Esophagus muscularis mucosa (tissue), 3 donors: ENCODE measurements at regions not wholly inside any gene's neighbourhood (a gene's known extent, or its start where the extent isn't known, plus 50 kb on each side); places are given as distances from the start of the nearest gene placed in this dataset.

ENCODE experiments used
- CTCF ChIP-seq, 3 experiments: fragments of 200-600 bp in 2 of 3; fragments of 450-650 bp in 1 of 3; sonication (generic) in 2 of 3; IDR thresholded peaks; one replicate each; pipeline ENCODE4 v1.5.1; 2017 to 2019; ENCODE audit warnings: antibody characterized with exemption in 3 of 3, mild to moderate bottlenecking in 2 of 3, moderate library complexity in 1 of 3
- POLR2A ChIP-seq: fragments of 450-650 bp; IDR thresholded peaks from one replicate; pipeline ENCODE4 v1.6.1; 2017; ENCODE audit warnings: antibody characterized with exemption, moderate library complexity, mild to moderate bottlenecking, low read depth
- POLR2AphosphoS5 ChIP-seq, 2 donors: sonication (generic); formaldehyde crosslinking; IDR thresholded peaks; one replicate each; pipeline ENCODE4 v1.6.1; 2017; ENCODE audit warnings: antibody characterized with exemption in 2 of 2

- no peak for TF ChIP-seq CTCF (IDR thresholded peaks at IDR 0.05)
- no peak for TF ChIP-seq POLR2AphosphoS5 (IDR thresholded peaks at IDR 0.05)
- no peak for TF ChIP-seq POLR2A
These were observed 183.2 kb upstream of the KYNU start for GRCh38 chr2:142694282-142694681.
